NCI-H128 (cell line): ENCODE measurements at regions not wholly inside any gene's neighbourhood (a gene's known extent, or its start where the extent isn't known, plus 50 kb on each side); places are given as distances from the start of the nearest gene placed in this dataset.
"Not testable (repeated sequence)": the region's sequence is repeated elsewhere in the genome, so short reads cannot be mapped to it uniquely, and the experiment has no call there.

Experiments
- DNase-seq: peaks from one replicate; lab custom pipeline; 2025; ENCODE audit not compliant: unreplicated experiment; lab: John Stamatoyannopoulos, UW

- no peak for DNase-seq
These were observed 1656.9 kb downstream of the MRPL39 start for GRCh38 chr21:23950344-23950743.

DNA sequence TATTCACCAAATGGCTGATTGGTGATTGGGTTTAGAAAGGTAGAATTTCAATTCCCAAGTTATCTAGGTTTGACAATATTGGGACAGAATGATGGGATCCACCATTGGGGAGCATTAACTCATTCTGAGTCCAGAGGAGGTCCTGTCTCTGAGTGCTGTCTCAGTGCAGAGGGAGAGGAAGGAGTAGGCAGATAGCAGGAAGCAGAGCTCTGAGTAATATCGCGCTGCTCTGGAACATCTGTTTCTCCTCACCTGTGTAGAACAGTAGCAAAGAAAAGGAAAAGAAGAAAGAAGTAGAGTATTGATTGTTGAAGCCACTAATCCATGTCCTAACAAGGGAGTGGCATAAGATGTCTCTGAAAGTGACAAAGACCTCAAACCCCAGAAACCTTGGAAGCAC, 1657.8 kb downstream of the MRPL39 start:
- no peak for DNase-seq

DNA sequence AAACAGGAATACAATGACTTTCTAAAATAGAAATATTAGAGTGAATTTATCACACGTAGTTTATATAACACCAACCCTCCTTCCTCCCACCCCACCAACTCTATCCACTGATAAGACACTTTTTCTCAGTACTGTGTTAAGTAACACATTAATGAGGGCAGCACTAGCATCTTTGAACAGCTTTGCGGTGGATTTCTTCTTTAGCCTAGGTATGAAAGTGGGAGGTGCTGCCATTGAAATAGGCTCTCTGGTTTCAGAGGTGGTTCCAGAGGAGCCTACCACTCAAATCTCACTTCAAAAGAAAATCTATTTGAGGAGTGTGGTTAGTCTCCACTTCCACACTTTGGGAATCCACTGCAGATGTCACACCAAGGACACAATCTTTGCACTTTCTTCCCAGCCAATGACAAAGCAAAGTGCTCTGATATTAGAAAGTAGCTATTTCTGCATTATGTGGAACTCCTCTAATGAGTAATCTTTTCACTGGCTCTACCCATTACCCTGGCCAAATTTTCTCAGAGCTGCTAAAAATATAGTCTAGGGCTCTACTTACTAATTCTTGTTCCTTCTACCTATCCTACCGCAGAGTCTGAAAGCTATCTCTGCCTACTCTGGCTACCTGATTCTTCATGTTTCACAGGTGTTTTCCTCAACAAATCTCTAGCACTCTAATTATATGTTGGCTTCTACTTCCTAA, 1667.8 kb downstream of the MRPL39 start:
- DNase-seq = no peak

DNA sequence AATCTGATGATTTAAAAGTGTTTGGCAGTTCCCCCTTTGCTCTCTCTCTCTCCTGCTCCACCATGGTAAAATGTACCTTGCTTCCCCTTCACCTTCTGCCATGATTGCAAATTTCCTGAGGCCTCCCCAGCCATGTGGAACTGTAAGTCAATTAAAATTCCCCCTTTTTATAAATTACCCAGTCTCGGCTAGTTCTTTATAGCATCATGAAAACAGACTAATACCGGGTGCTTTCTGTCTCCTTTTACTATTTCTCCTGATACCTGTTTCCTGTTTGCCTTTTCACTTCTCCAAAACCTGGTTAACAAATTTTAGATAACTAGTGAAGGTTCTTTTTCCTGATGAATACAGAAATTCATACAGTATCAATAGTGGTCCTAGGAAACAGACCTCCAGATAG, 1670.3 kb downstream of the MRPL39 start:
- no peak for DNase-seq

- DNase-seq = no peak
These were observed 1671.1 kb downstream of the MRPL39 start for GRCh38 chr21:23936224-23936623.

DNA sequence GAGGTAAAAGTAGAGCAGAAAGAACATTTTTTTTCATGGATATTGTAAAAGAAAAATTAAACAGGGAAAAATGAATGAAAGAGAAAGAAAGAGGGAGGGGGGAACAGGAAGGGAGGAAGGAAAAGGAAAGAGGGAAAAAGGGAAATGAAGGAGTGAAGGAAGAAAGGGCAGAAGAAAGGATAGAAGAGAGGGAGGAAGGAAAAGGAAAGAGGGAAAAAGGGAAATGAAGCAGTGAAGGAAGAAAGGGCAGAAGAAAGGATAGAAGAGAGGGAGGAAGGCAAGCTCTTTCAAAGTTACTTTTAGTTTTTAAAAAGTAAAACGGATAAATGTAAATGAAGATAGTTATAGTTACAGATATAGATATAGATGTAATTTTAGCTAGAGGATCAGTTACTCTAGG, 1676.7 kb downstream of the MRPL39 start:
- no peak for DNase-seq

DNA sequence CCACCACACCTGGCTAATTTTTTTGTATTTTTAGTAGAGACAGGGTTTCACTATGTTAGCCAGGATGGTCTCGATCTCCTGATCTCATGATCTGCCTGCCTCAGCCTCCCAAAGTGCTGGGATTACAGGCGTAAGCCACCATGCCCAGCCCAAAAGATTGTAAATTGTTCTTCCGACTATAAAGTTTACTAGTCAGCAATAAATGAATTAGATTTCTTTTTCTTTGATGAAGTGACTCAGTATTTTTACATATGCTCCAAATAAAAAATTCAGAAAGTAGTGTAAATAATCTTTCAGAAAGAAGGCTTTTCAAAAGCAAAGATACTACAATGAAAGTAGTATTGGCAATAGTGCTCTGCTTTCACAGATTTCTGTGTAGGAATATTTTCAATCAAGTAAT, 1680.9 kb downstream of the MRPL39 start:
- not testable (repeated sequence) for DNase-seq

GRCh38 chr21:23921670-23922418, 1685.4 kb downstream of the MRPL39 start:
- no peak for DNase-seq

DNA sequence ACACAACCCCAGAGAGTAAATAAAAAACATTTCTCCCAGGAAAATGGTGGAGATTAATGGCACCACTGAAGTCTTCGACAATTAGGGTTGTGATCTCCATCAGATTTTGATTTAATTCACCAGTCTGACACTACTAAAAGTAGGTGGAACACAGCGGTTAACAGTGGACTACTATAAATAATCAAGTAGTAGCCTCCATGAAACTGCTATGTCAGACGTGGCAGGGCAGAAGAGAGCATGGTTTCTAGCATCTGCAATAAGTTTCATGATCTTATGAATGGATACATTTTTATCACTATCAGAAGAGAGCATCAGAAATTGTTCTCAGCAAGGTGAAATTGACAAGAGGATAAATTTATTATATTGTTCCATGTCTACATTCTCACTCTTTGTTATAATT, 1706.6 kb downstream of the MRPL39 start:
- no peak for DNase-seq

DNA sequence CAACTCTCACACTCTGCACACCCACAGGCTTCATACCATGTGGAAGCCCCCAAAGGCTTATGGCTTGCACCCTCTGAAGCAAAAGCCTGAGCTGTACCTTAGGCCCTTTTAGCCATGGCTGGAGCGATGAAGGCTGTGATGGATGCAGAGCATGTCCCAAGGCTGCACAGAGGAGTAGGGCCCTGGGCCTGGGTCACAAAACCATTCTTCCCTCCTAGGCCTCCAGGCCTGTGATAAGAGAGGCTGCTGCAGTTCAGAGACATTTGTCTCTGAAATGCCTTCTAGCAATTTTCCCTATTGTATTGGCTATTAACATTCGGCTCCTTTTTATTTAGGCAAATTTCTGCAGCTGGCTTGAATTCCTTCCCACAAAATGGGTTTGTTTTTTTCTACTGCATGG, 1707.7 kb downstream of the MRPL39 start:
- DNase-seq = no peak

GRCh38 chr21:23890652-23891051, 1716.6 kb downstream of the MRPL39 start:
- DNase-seq = no peak

DNA sequence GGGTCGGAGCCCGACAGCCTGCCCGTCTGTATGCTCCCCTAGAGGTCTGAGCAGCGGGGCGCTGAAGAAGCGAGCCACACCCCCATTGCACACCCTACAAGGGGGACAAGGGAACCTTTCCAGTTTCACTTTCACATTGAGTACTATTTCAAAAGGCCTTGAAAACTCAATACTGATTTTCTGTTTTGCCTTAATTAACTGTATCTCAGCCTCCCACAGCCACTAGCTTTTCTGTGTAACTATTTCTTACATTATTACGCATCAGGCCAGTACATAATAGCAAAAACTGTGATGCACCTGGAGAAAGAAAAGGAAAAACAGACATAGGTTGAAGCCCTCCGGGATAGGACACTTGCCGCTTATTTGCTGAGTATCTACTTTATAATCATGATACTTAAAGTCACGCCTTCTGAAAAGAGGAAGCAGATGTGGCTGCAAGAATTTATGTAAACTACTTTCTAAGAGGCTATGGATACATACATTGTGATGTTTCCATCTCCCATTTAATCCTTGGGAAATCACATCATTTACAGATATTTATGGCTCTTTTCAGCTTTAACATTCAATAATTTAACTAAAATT, 1719.5 kb downstream of the MRPL39 start:
- no peak for DNase-seq

GRCh38 chr21:23886828-23887724, 1720.2 kb downstream of the MRPL39 start:
- DNase-seq = no peak

GRCh38 chr21:23881783-23882182, 1725.5 kb downstream of the MRPL39 start:
- no peak for DNase-seq

- DNase-seq = no peak
These were observed 1730.2 kb downstream of the MRPL39 start for GRCh38 chr21:23876925-23877558.

DNA sequence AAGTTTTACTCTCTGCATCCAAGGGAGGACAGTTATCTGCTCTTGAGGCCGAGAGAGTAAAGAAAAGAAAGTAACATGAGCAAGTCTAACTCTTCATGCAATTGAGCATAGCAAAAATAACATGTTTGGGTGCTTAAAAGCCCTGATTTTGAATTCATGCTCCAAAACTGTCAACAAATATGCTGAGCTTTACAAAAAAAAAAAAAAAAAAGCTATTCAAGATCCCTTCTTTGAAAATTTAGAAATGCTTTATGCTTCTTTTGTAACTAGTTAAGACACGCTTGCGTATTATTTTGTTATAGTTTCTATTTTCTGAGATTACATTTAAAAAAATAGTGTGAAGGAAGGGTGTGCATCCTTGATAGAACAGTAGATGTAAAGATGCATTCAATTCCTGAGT, 1733.0 kb downstream of the MRPL39 start:
- DNase-seq = no peak

DNA sequence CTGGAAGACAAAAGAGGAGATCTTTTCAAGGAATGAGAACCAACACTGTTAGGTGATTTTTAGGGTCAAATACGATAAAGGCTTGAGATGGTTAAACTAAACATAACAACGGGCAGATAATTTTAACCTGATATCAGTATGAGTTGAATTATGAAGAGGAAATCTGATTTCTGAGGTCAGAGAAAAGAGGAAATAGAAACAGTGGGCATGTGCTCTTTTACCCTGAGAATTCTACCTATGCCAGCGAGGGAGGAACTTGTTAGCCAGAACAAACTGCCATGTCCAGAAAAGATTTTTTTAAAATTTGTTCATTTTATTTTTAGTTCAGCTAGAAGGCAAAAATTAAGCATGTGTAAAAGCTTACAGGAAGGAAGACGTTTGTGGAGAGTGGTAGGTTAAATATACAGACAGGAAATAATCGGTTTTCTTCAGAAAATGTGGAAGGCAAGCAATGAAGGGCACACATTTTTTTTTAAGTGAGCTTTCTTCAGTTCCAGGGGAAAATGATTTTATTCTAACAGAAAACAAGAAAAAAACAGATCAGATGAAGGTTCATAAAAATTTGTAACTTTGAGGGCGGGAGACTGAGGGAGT, 1745.3 kb downstream of the MRPL39 start:
- DNase-seq = no peak

DNA sequence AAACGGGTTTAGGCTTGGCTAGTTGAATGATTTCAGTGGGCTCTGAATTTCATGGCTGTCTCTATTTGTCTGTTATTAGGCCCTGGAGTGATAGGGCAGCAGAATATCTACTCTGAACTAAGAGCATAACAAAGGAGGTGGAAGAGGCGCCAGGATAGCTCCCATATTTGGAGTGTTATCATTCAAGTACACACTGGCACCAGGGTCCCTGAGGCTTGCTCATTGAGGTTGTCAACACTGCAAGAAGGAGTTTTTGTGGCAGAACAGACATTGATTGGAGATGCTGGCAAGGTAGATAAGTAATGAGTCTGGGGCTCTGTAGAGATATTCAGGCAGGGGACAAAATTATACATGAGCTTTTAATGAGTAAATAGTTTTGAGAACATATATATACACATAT, 1748.4 kb downstream of the MRPL39 start:
- DNase-seq = no peak

DNA sequence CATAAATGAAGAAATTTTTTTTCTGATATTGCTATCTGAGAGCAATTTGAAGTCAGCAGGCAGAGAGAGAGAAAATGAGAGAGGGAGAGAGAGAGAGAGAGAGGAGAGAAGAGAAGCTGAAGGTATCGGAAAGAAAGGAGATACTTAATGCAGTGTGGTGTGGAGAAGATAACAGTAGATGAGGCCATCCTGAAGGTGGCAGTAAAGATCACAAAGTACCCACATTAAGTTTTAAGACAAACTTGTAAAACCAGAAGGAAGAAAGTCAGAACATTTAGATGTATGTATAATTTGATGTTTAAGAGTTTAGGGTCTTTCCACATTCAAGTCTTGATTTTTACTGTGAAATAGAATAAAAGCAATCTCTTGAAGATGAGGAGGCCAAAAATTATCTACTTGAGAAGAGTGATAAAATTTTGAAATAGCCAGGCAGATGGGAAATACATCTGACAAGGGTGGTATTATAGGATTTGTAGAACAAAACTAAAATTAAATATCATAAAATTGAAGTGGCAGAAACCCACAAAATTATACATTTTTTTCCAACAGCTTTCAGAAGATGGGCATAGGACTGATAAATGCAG, 1753.4 kb downstream of the MRPL39 start:
- DNase-seq = no peak

GRCh38 chr21:23837564-23837963, 1769.7 kb downstream of the MRPL39 start:
- no peak for DNase-seq
